Stimulated activated CD4-positive, alpha-beta T cell treated with anti-CD3 and anti-CD28 coated beads, Interleukin-15, amount 100 ng/mL, for 1 hour (primary cell): ENCODE measurements at regions not wholly inside any gene's neighbourhood (a gene's known extent, or its start where the extent isn't known, plus 50 kb on each side); places are given as distances from the start of the nearest gene placed in this dataset.

ENCODE experiments used
- DNase-seq, 2 donors: peaks; one replicate each; pipeline ENCODE4 v3.0.0-alpha.2; 2020; ENCODE audit warnings: low read depth in 1 of 2, low spot score in 1 of 2

DNA sequence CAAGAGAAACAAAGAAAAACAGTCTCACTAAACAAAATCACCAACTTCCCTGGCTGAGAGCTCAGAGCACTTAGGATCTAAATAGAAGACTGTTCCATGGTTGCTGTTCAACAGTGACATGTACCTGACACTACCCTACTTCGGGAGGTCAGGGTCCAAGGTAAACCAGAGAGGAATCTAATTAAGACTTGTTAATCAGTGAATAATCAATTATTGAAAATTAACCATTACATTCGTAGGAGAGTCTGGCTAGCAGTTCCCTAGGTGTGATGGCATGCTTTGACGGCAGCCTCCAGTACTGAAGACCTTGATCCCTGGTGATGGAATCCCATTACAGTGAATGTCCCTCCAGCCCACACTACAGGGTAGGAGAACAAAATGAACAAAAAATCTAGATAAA is 154.0 kb upstream of the AFDN start:
- no peak for DNase-seq

DNA sequence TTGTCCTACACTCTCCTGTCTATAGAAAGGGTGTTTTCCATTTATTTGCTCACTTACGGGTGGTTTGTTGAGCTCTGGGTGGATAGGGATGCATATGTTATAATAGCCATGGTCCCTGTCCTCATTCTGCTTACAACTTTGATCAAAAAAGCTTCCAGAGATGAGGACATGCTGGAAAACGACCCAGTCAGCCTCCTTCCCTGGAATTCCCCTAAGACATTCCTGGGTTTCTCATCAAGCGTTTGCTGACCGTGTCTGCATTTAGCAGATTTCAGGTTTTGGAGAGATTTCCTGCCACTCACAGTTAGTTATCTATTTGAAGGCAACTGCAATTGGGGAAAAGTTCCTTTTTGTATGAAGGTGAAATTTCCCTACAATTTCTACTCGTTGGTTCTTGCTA is 152.8 kb upstream of the AFDN start:
- DNase-seq, result no peak

DNA sequence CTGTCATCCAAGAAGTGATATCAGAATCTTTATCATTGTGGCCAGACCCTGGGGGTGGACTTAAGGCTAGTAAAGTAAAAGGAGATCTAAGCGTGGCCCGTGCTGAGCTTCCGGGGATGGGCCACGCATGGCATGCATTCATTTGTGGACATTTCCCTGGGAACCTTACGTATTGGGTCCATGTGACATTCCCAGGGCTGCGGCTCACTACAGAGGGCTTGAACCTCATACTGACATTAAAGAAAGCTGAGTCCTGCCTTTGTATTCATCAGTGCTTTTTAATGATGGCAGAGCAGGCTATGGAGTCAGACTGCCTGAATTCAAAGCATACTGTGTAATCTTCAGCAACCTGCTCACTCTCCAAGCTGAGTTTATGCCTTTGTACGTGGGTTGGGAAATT is 152.2 kb upstream of the AFDN start:
- DNase-seq, result no peak

DNA sequence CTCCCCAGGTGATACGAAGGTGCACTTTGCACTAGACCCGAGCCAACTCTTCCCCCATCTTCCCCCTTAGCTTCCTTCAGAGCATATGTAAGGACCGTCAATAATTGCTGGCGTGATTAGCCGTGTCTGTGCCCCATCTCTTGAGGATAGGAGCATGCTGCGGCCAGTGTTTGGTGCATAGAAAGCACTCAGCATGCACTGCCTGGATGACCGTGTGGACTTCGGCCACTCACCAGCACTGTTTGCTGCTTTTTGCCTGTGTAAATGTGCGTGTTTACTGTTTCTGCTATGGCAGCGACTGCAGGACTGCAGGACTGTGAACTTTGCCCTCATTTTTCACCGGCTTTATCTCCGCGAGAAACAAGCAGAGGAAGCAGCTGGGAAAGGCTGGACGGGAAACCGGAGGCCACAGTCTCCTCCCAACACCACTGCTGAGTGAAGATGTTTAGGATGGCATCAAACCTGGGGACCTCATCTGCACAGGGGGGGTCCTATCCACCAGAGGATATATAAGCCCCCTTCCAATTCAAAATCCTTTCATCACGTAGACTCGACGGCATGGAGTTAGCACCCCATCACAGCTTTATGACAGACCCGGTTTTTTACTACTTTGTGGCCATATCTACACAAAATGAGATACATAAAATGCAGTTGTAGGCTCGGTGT is 150.6 kb upstream of the AFDN start:
- DNase-seq, result no peak

DNA sequence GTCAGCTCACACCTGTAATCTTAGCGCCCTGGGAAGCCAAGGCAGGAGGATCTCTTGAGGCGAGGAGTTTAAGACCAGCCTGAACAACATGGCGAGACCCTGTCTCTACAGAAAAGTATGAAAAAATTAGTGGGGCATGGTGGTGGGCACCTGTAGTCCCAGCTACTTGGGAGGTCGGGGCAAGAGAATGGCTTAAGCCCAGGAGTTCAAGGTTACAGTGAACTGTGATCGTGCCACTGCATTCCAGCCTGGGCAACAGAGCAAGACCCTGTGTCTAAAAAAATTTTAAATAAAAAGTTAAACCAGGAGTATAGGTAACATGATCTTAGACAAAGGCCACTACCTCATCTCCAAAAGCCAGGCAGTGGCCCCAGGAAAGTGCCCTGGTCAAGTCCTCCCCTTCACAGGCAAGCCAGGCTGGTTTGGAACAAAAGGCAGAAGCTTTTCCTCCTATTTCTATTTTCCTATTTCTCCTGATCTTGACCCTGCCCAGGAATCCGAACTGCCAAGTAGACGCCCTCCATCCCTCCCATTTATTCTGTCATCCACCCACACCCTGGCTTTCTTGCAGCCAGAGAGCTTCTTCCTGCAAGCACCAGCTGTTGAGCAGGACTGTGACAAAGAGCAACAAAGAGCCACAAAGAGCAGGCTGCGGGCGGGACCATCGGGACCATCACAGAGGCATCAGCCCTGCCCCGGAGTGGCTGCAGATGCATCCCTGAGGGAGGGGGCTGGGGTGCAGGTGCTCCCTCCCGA is 149.9 kb upstream of the AFDN start:
- DNase-seq, result no peak

DNA sequence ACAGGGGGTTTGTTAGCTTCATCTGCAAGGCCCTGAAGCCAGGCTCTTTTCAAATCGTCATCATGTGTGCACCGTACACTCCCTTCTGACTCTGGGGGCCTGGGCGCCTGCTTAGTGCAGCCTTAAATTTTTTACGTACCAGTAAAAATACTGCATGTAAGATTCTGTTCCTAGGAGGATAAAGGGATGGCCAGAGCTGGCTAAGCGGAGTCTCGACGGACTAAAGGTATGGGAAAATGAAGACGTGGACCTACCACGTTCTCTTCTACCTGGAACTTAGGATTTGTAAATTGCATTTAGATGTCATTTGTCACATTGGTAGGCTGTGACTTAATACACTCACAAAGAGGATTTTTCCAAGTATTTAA is 149.3 kb upstream of the AFDN start:
- DNase-seq, result no peak

DNA sequence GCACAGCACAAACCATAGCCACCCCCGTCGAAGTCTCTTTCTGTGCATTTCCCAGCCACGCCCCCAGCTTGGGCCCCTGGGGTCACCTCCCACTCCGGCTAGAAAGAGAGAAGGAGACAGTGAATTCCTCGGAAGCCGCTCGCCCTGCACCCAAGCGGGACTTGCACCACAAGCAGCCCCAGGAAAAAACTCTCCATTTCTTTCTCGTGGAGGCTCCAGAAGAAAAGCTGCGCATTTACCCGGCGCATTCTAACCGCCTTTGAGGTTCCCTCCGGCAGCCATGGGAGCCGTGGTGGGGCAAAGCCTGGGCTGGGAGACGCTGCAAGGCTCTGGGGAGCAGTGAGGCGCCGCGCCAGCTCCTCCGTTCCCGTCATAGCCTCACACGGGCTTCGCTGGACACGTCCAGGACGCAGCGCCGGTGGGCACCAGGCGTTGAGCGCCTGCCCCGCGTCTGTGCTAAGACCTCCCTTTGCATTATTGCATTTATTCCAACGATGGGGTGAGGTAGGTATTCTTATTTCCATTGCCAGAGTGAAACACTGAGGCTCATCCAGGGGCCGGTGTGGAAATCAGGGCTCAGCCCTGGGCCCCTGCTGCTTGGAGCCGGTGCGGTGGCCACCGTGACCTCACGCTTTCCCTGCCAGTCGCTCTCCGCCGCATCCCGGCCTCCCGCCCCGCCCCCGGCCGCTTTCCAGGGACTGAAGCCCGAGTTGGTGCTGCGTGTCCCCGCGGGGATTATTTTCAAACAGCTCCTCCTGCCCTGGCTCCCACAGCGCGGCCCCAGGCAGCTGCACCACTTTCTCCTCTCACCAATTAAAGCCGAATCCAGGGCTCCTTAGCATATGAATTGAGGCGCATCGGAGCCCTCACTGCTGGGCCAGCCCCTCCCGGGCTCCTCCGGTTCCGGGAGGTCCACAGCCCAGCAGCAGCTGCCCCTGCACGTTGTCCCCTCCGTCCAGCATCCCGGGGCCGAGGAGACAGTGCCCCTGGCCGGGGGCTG is 148.3 kb upstream of the AFDN start:
- DNase-seq, result no peak

DNA sequence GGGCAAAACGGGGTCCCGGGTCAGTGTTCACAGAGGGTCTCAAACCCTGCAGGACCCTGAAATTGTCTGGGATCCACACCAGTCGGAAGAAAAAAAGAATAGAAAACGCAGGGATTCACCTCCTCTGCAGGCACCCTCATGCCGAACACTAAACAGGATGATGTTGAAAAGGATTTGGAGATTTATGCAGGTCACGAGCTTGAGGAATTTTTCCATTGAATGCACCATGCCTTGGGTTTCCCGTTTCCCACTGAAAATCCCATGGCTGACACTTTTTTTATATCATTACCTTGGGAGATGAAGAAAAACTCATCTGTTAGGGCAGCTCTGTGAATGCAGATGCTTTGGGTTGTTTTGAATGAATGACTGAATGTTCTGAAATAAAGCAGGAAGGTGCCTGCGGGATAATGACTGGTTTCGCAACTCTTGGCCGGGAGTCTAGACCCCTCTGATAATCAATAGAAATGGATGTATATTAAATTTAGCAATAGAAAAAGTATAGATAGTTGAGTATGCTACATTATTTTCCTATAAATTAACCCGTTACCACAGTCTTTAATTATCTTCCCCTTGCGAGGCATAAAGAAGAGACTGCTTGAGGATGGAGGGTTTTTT is 147.5 kb upstream of the AFDN start:
- DNase-seq, result no peak

DNA sequence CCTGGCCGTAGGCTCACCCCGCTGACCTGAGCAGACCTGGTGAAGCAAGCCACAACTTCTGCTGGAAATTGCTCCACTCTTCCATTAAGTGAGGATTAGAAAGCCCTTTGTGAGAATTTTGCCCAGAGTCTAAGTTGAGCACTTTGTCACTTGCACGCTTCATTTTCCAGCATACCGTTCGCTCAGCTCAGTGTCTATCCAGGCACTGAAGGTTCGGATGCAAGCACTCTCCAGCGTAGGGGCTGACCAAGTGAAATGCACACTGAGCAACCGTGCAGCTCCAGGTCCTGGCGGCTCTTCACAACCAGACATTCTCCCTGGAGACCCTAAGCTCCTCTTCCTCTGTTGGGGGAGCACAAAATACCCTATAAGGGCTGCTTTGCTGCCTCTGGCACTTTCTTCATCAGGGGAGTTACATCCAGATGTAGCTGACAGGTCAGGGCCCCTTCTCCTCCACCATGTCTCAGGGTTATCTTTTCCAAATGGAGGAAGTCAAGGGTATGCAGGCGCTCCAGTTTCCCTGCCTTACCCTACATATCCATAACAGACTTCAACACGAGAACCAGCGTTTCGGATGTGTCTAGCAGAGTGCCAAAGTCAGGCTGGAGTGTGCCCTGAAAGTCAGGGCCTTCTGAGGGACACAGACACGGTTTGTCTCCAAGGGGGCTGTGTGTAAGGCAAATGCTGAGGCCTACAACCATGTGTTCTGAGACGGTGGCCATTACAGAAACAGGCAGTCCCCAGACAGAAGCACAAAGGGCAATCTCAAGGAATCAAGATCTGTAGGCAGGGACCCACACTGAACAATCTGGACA is 146.7 kb upstream of the AFDN start:
- no peak for DNase-seq

DNA sequence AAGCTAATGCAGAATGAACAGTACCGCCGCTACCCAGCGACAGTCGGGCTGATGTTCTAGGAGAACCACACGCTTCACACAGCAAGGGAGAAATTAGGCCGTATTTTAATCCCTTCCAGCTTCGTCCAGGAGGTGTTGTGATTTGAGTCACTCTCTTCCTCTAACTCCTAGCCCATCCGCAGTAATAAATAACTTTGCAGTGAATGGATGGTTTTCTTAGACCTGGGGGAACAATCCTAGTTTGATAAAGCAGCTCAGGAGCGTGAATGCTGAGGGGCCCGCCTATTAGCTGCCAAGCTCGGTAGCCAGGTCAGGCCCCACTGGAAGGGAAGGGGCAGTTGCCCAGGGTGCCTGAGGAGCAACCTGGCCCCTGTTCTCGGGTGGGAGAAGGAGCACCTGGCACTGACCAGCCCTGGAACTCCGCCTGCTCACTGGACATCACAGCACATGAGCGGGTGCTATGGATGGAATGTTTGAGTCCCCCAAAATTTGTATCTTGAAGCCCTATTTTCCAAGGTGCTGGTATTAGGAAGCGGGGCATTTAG is 146.0 kb upstream of the AFDN start:
- no peak for DNase-seq

DNA sequence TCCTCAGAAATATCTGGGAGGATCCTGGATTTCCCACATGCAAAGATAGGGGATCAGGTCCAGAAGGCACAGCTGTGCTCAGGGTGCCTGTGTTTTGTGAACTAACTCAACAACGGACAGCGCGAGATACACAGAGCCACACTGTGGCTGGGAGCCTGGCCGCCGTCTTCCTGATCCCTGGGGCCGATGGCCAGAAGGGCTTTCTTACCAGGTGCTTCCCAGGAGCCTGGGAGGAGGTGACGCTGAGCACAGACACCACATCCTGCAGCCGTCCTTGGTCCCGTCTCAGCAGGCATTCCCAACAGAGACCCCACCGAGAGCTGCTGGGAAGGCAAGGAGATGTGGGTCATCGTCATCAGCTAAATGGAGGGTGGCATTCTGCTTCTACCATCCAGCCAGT is 144.6 kb upstream of the AFDN start:
- DNase-seq, result no peak

DNA sequence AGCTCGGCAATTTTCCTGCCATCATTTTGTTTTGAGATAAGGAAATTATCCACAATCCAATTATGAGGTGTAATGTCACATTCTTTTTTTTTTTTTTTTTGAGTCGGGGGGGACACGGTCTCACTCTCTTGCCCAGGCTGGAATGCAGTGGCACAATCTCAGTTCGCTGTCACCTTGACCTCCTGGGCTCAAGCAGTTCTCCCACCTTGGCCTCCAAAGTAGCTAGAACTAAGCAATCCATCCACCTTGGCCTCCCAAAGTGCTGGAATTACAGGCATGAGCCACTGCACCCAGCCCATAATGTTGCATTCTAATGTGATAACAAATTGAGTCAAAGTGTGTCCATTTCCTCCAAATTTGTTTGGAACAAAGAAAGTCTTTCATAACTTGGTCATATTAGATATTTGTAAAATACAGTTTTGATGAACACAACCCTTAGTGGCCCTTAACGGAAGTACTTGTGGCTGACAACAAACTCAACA is 144.1 kb upstream of the AFDN start:
- no peak for DNase-seq

DNA sequence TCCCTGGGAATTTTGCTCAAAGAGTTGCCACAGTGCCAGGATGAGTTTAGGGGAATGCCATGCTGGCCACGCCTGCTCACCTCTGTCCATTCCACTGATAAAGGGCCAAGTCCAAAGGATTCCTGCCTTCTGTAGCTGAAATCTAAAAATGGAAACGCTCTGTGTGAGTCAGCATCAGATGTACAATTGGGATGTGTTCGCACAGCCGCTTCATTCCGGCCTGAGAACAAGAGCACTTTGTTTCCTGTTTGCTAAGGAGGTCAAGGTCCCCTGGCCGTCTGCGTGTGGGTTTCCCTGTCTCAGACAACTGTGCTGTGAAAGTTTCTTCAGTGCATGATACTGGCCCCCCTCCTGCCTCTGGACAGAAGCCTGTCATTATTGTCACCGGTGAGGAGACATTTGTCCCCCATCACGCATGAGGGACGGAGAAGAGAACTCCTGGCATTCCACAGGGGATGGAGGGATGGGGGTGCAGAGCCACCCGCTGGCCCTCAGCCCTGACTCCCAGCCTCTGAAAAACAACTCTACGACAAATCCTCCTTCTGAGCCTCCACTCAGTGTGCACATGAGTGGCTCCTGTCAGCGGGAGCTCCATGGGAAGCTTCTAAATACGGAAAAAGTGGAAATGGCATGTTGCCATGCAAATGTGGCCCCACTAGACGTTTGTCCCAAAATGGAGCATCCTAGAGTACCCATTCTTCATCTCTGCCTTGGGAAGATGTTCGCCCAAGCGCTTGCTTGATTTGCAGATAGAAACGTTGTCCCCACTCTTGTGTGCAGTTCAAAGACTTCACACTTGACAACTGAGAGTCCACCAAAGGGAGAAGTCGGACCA is 143.5 kb upstream of the AFDN start:
- DNase-seq, result no peak

DNA sequence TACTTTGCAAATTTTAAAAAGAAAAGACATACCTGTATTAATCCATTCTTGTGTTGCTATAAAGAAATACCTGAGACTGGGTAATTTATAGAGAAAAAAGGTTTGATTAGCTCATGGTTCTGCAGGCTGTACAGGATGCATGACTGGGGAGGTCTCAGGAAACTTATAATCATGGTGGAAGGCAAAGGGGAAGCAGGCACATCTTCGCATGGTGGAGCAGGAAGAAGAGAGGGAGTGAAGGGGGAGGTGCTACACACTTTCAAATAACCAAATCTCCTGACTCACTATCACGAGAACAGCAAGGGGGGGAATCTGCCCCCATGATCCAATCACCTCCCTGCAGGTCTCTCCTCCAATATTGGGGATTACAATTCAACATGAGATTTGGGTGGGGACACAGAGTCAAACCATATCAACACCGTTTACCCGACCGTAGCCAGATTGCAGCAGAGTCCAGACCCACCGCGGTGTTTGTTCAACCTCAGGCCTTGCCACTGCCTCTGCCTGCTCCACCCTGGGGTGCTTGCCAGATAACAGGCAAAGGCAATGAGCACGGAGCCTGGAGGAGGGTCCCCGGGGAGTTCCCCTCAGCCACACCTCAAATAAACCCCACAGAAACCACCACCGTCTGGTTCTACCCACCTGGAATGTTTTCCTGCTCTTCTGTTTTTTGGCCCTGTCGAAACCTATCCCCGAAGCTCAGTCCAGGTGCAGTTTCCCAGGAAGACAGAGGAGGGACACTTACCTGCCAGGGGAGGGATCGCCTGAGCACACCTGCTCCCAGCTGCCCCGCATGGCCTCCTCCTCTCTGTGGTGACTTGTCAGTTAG is 142.2 kb upstream of the AFDN start:
- DNase-seq, result no peak

DNA sequence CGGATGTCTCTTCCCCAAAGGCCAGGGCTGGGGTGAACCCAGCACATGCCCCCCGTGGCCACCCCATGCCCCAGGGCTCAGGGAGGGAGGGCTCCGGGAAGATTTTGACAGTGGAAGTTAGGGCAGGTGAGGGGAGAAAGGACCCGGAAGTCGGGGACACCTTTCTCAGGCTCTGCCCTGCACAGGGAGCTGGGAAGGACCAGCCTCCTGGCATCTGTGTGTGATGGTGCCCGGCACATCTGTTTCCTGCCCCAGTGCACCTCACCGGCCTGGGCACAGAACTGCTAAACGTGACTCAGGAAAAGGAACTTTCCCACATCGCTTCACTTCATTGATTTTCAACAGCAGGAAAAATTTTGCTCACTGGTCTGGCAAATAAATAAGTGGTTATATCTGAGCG is 141.1 kb upstream of the AFDN start:
- DNase-seq, result no peak

DNA sequence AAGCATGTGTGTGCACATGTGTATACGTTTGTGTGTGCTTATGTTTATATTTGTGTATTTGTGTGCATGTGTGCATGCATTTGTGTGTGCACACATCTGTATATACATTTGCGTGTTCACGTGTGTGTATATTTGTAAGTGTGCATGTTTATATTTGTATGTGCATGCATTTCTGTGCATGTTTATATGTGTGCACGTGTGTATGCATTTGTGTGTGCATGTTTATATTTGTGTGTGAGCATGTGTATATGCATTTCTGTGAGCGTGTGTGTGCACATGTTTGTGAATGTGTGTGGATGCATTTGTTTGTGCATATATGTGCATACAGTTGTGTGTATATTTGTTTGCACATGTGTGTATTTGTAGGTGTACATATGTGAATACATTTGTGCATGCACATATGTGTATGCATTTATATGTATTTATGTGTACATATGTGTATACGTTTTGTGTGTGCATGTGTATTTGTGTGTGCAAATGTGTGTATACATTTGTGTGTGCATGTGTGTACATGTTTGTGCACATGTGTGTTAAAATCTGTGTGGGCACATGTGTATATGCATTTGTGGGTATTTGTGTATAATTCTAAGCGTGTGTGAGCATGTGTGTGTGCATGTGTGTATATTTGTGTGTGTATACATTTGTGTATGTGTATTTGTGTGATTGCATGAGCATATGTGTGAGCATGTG is 140.4 kb upstream of the AFDN start:
- no peak for DNase-seq

DNA sequence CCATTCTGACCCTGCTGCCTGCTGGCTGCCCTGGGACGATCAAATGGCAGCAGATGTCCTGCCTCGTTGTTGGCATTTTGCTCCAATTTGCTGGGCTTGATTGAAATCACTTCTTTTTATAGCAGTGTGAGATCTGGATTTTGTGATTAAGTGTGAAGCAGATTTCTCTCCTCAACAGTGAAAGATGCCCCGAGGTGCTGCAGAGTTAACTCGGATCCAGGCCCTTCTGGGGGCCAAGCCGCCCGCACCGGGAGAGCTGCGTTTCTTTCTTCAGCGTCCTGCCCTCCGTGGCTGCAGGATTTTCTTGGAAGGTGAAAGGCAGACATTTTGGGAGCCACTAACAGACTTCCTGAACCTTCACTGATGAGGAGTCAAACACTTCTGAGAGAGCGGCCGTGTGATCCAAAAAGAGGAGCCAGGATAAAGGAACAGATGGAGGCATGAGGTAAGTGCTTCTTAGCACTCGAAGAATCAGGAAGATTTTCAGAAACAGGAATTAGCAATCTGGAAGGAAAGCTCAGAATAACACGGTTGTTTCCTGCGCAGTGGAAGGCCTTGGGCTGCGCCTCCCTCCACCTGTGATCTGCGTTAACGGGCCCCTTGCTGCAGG is 139.5 kb upstream of the AFDN start:
- DNase-seq, result no peak
